ENCODE measurements at regions not wholly inside any gene's neighbourhood (a gene's known extent, or its start where the extent isn't known, plus 50 kb on each side); places are given as distances from the start of the nearest gene placed in this dataset.

DNA sequence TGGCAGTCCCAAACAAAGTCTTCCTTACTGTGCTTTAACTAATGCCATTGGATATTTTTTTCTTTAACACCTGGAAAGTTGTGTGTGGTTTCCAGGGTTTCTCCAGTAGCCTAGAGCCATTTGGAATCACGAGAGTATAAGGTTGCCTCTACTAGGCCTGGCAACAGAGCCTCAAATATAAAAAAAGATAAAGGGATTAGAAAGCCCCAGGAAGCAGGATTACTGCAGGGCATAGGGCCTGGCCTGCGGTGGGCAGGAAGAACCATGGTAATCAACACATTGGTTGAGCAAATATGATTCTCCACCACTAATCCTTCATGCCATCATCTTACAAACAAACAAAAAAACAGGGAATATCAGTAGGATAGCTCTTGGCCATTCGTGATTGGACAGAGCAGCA is 177.8 kb upstream of the GGTLC1 start:
- Histone ChIP-seq H2AFZ (ENCODE audit: low read depth, low read length) (no peak overlapping the region), H3K27ac (ENCODE audit: low read depth, low read length) (no peak overlapping the region), H3K4me3 (ENCODE audit: insufficient read depth, low read depth, low read length) (no peak overlapping the region)

DNA sequence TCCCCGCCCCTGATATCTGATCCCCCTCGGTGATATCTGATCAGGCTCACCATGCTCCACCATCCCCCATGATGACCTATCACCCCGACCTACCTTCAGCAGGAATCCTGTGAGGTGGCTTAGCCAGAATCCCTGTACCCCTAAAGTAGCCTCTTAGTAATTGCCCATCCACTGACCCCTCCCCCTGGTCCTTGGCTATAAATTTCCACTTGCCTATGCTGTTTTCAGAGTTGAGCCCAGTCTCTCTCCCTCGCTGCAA is 177.5 kb upstream of the GGTLC1 start:
- no peak overlapping the region for H3K27ac Mint-ChIP-seq (ENCODE audit: unreplicated experiment)

More for the DNA sequence above, 177.8 kb upstream of the GGTLC1 start:
- Histone ChIP-seq H3K9ac (ENCODE audit: low read length) (no peak overlapping the region), H3K4me1 (ENCODE audit: insufficient read depth, low read length) (no peaks in the 10 kb centered on the region), H3K4me2 (ENCODE audit: low read length) (no peak overlapping the region), H3K79me2 (ENCODE audit: insufficient read depth, low read length) (no peaks in the 10 kb centered on the region), H3K27me3 (ENCODE audit: insufficient read depth, low read length) (no peaks in the 10 kb centered on the region), H3K36me3 (ENCODE audit: insufficient read depth, low read length) (no peaks in the 10 kb centered on the region), H3K9me3 (ENCODE audit: insufficient read depth, low read depth, low read length) (no peaks in the 10 kb centered on the region), H4K20me1 (ENCODE audit: insufficient read depth, low read length) (no peaks in the 10 kb centered on the region)
- TF ChIP-seq, protein P1, sequence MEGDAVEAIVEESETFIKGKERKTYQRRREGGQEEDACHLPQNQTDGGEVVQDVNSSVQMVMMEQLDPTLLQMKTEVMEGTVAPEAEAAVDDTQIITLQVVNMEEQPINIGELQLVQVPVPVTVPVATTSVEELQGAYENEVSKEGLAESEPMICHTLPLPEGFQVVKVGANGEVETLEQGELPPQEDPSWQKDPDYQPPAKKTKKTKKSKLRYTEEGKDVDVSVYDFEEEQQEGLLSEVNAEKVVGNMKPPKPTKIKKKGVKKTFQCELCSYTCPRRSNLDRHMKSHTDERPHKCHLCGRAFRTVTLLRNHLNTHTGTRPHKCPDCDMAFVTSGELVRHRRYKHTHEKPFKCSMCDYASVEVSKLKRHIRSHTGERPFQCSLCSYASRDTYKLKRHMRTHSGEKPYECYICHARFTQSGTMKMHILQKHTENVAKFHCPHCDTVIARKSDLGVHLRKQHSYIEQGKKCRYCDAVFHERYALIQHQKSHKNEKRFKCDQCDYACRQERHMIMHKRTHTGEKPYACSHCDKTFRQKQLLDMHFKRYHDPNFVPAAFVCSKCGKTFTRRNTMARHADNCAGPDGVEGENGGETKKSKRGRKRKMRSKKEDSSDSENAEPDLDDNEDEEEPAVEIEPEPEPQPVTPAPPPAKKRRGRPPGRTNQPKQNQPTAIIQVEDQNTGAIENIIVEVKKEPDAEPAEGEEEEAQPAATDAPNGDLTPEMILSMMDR (IDR thresholded peaks at IDR 0.05; ENCODE audit: insufficient read depth, low read depth, low read length) = no peak
- TF ChIP-seq EZH2 (IDR thresholded peaks at IDR 0.05; ENCODE audit: insufficient read depth, low read length) = no peak
- DNase-seq (ENCODE audit: low read depth) (no peak), FAIRE-seq (no peak)
- H3K27me3 Mint-ChIP-seq (ENCODE audit: low read depth, unreplicated experiment) = peaks cover 7% of the 10 kb centered on the region
- no peak overlapping the region for H3K27ac Mint-ChIP-seq (ENCODE audit: unreplicated experiment)
- peaks cover 2% of the 10 kb centered on the region for H3K36me3 Mint-ChIP-seq (ENCODE audit: low read depth, unreplicated experiment)
- peaks cover 3% of the 10 kb centered on the region for H3K9me3 Mint-ChIP-seq (ENCODE audit: unreplicated experiment)
- no peak overlapping the region for H3K4me3 Mint-ChIP-seq (ENCODE audit: unreplicated experiment)
- peaks cover 3% of the 10 kb centered on the region for H3K4me1 Mint-ChIP-seq (ENCODE audit: low read depth, unreplicated experiment)

More for the DNA sequence above, 177.5 kb upstream of the GGTLC1 start:
- H3K9ac ChIP-seq (ENCODE audit: low read length) = no peak overlapping the region
- FAIRE-seq (no peak), DNase-seq (ENCODE audit: low read depth) (no peak)
- H3K4me3 ChIP-seq (ENCODE audit: insufficient read depth, low read depth, low read length) = no peak overlapping the region
- H3K27ac ChIP-seq (ENCODE audit: low read depth, low read length) = no peak overlapping the region
- H3K4me1 Mint-ChIP-seq (ENCODE audit: low read depth, unreplicated experiment) = peaks cover 3% of the 10 kb centered on the region
- no peaks in the 10 kb centered on the region for H3K27me3 ChIP-seq (ENCODE audit: insufficient read depth, low read length)
- no peaks in the 10 kb centered on the region for H3K79me2 ChIP-seq (ENCODE audit: insufficient read depth, low read length)
- H3K4me3 Mint-ChIP-seq (ENCODE audit: unreplicated experiment) = no peak overlapping the region
- peaks cover 2% of the 10 kb centered on the region for H3K36me3 Mint-ChIP-seq (ENCODE audit: low read depth, unreplicated experiment)
- H3K27me3 Mint-ChIP-seq (ENCODE audit: low read depth, unreplicated experiment) = peaks cover 7% of the 10 kb centered on the region
- no peaks in the 10 kb centered on the region for H3K4me1 ChIP-seq (ENCODE audit: insufficient read depth, low read length)
- H3K9me3 Mint-ChIP-seq (ENCODE audit: unreplicated experiment) = peaks cover 1% of the 10 kb centered on the region
- TF ChIP-seq, protein P1 (IDR thresholded peaks at IDR 0.05; ENCODE audit: insufficient read depth, low read depth, low read length) = no peak
- no peak for TF ChIP-seq EZH2 (IDR thresholded peaks at IDR 0.05; ENCODE audit: insufficient read depth, low read length)
- no peak overlapping the region for H3K4me2 ChIP-seq (ENCODE audit: low read length)
- no peaks in the 10 kb centered on the region for H3K9me3 ChIP-seq (ENCODE audit: insufficient read depth, low read depth, low read length)
- no peaks in the 10 kb centered on the region for H4K20me1 ChIP-seq (ENCODE audit: insufficient read depth, low read length)
- H3K36me3 ChIP-seq (ENCODE audit: insufficient read depth, low read length) = no peaks in the 10 kb centered on the region
- H2AFZ ChIP-seq (ENCODE audit: low read depth, low read length) = no peak overlapping the region
